Right lobe of liver (tissue), 6 donors: ENCODE measurements at regions not wholly inside any gene's neighbourhood (a gene's known extent, or its start where the extent isn't known, plus 50 kb on each side); places are given as distances from the start of the nearest gene placed in this dataset.

Experiments
- ATAC-seq, 4 donors: fragments of 200-7000 bp; cut with Tn5 transposase; one replicate each; pipeline ENCODE4 v1.9.1; 2020; ENCODE audit warnings: mild to moderate bottlenecking in 4 of 4, moderate library complexity in 4 of 4
- DNase-seq, 3 donors: peaks; one replicate each; pipeline ENCODE4 v3.0.0-alpha.2; 2020
- H3K27ac ChIP-seq, 3 donors: fragments of 200-600 bp; one replicate each; pipeline ENCODE4 v1.8.0; 2022
- H3K27me3 ChIP-seq, 2 donors: fragments of 200-600 bp; one replicate each; pipeline ENCODE4 v1.8.0; 2022
- H3K36me3 ChIP-seq, 4 donors: fragments of 200-600 bp; sonication (generic) in 1 of 4; one replicate each; pipeline versions ENCODE4 v1.5.1 to v1.8.0; 2017 to 2022; ENCODE audit warnings: control low read depth in 1 of 4
- H3K4me1 ChIP-seq, 4 donors: fragments of 200-600 bp; sonication (generic) in 1 of 4; one replicate each; pipeline versions ENCODE4 v1.5.1 to v1.8.0; 2017 to 2022; ENCODE audit warnings: control low read depth in 1 of 4
- H3K4me3 ChIP-seq, 3 donors: fragments of 200-600 bp; one replicate each; pipeline ENCODE4 v1.8.0; 2022
- H3K9me3 ChIP-seq, 4 donors: fragments of 200-600 bp; sonication (generic) in 1 of 4; one replicate each; pipeline versions ENCODE4 v1.5.1 to v1.8.0; 2017 to 2022; ENCODE audit warnings: control low read depth in 1 of 4
- CTCF ChIP-seq, 4 donors: fragments of 200-600 bp in 3 of 4; fragments of 450-650 bp in 1 of 4; IDR thresholded peaks; one replicate each; pipeline versions ENCODE4 v1.5.1 to v1.8.0; 2016 to 2022; ENCODE audit warnings: antibody characterized with exemption in 4 of 4, mild to moderate bottlenecking in 2 of 4
- POLR2A ChIP-seq: fragments of 450-650 bp; IDR thresholded peaks from one replicate; pipeline ENCODE4 v1.6.1; 2017; ENCODE audit warnings: antibody characterized with exemption, mild to moderate bottlenecking
- WGBS: methylation state at CpG from one replicate; pipeline ENCODE4 v1.1.6; 2018; ENCODE audit warnings: low coverage, low lambda C conversion rate; ENCODE audit not compliant: insufficient coverage; ENCODE audit errors: missing lambda C conversion rate; 5-methylcytosine and 5-hydroxymethylcytosine counted together
- intact Hi-C, 2 donors: fragments of 100-400 bp; cut with DNase I; formaldehyde crosslinking; loops; one replicate each; pipeline versions ENCODE4 v1.11.2 to v1.14.1; 2022
- donor health status: DM: no; HTN: yes; CAD: no.
- donor health status: DM: no; HTN: no; CAD: no.
- donor health status: DM: no; HTN: no; CAD: no.
- donor health status: DM: no; HTN: yes; CAD: no.
- donor health status: DM: no; HTN: yes; CAD: no.

- Histone ChIP-seq H3K27me3 (no peaks in the 10 kb centered on the region), H3K9me3 (no peaks in the 10 kb centered on the region), H3K4me1 (no peaks in the 10 kb centered on the region), H3K4me3 (no peak overlapping the region), H3K27ac (no peak overlapping the region), H3K36me3 (no peaks in the 10 kb centered on the region)
- DNase-seq (no peak), ATAC-seq (no peak)
- TF ChIP-seq POLR2A: no peak
- intact Hi-C loops: no loop called here
- 94% methylated on average over 3 of the region's 3 CpGs for WGBS
Observed at GRCh38 chr17:62162898-62163297, 97.8 kb upstream of the MED13 start.

- TF ChIP-seq POLR2A (no peak), CTCF (IDR thresholded peaks at IDR 0.05) (no peak)
- no peaks in the 10 kb centered on the region for H3K27me3 ChIP-seq
- DNase-seq (no peak), ATAC-seq (no peak)
- H3K36me3 ChIP-seq: no peaks in the 10 kb centered on the region
- WGBS: 69% methylated on average over 4 of the region's 6 CpGs
- H3K27ac ChIP-seq: no peak overlapping the region
- intact Hi-C loops: no loop called here
- H3K4me1 ChIP-seq: no peaks in the 10 kb centered on the region
- no peaks in the 10 kb centered on the region for H3K9me3 ChIP-seq
- no peak overlapping the region for H3K4me3 ChIP-seq
Observed at GRCh38 chr17:62161405-62162148, 96.5 kb upstream of the MED13 start.

- no peak for TF ChIP-seq CTCF (IDR thresholded peaks at IDR 0.05)
- TF ChIP-seq POLR2A: no peak
- Histone ChIP-seq H3K4me1 (no peaks in the 10 kb centered on the region), H3K36me3 (no peaks in the 10 kb centered on the region), H3K27me3 (no peaks in the 10 kb centered on the region), H3K9me3 (no peaks in the 10 kb centered on the region), H3K27ac (no peak overlapping the region), H3K4me3 (no peak overlapping the region)
- intact Hi-C loops: no loop called here
- ATAC-seq (no peak), DNase-seq (no peak)
Observed at GRCh38 chr17:62160816-62161215, 95.7 kb upstream of the MED13 start.

GRCh38 chr17:62159994-62160393 is 94.9 kb upstream of the MED13 start:
- WGBS: 80% methylated on average over 1 of the region's 2 CpGs
- H3K4me1 ChIP-seq: no peaks in the 10 kb centered on the region
- H3K27ac ChIP-seq: no peak overlapping the region

GRCh38 chr17:62156949-62157348 is 91.9 kb upstream of the MED13 start:
- intact Hi-C loops: no loop called here
- WGBS: 50% methylated on average over 1 of the region's 1 CpG

More at GRCh38 chr17:62159994-62160393, 94.9 kb upstream of the MED13 start:
- no peak for ATAC-seq
- H3K4me3 ChIP-seq: no peak overlapping the region
- no peaks in the 10 kb centered on the region for H3K36me3 ChIP-seq
- DNase-seq: no peak
- intact Hi-C loops: no loop called here
- H3K9me3 ChIP-seq: no peaks in the 10 kb centered on the region
- no peaks in the 10 kb centered on the region for H3K27me3 ChIP-seq
- TF ChIP-seq CTCF (IDR thresholded peaks at IDR 0.05) (no peak), POLR2A (no peak)

More at GRCh38 chr17:62156949-62157348, 91.9 kb upstream of the MED13 start:
- Histone ChIP-seq H3K4me1 (no peaks in the 10 kb centered on the region), H3K9me3 (no peaks in the 10 kb centered on the region), H3K27ac (no peak overlapping the region), H3K4me3 (no peak overlapping the region), H3K36me3 (no peaks in the 10 kb centered on the region), H3K27me3 (no peaks in the 10 kb centered on the region)
- ATAC-seq: no peak
- no peak for DNase-seq
- TF ChIP-seq CTCF (IDR thresholded peaks at IDR 0.05) (no peak), POLR2A (no peak)
